SK-N-SH treated with all-trans-retinoic acid at 6 μM for 48 hours (cell line): ENCODE measurements at regions not wholly inside any gene's neighbourhood (a gene's known extent, or its start where the extent isn't known, plus 50 kb on each side); places are given as distances from the start of the nearest gene placed in this dataset.

ENCODE experiments used
- ATAC-seq: fragments of 200-7000 bp; cut with Tn5 transposase; 3 replicates; pipeline ENCODE4 v1.9.1; 2020; ENCODE audit warnings: mild to moderate bottlenecking, moderate library complexity
- ARNTL ChIP-seq: fragments of 450-650 bp; formaldehyde crosslinking; IDR thresholded peaks from 2 replicates; pipeline ENCODE4 v1.5.0; 2020; ENCODE audit warnings: low read depth, mild to moderate bottlenecking, moderate library complexity, borderline replicate concordance
- BACH2 ChIP-seq: fragments of 250-450 bp; sonication (Bioruptor Pico); IDR thresholded peaks from 2 replicates; pipeline ENCODE4 v1.9.0; 2021; ENCODE audit warnings: mild to moderate bottlenecking, borderline replicate concordance
- CSDC2 ChIP-seq: fragments of 250-450 bp; sonication (Bioruptor Pico); IDR thresholded peaks from 2 replicates; pipeline ENCODE4 v1.5.0; 2020; ENCODE audit warnings: mild to moderate bottlenecking, moderate library complexity
- GLIS3 ChIP-seq: fragments of 250-450 bp; sonication (Bioruptor Pico); IDR thresholded peaks from 2 replicates; pipeline ENCODE4 v1.5.0; 2020; ENCODE audit warnings: mild to moderate bottlenecking, moderate library complexity
- ISL1 ChIP-seq: fragments of 250-450 bp; sonication (Bioruptor Pico); IDR thresholded peaks from 2 replicates; pipeline ENCODE4 v2.1.2; 2022; ENCODE audit warnings: mild to moderate bottlenecking, moderate library complexity
- OSR1 ChIP-seq: fragments of 250-450 bp; sonication (Bioruptor Pico); IDR thresholded peaks from 2 replicates; pipeline ENCODE4 v1.8.0; 2022; ENCODE audit warnings: moderate library complexity, mild to moderate bottlenecking, inconsistent platforms
- PPARA ChIP-seq: fragments of 250-450 bp; sonication (Bioruptor Pico); IDR thresholded peaks from 2 replicates; pipeline ENCODE4 v1.5.0; 2020; ENCODE audit warnings: mild to moderate bottlenecking, borderline replicate concordance
- RARB ChIP-seq: fragments of 250-450 bp; sonication (Bioruptor Pico); IDR thresholded peaks from 2 replicates; pipeline ENCODE4 v1.8.0; 2021; ENCODE audit warnings: mild to moderate bottlenecking, moderate library complexity
- SNAI2 ChIP-seq: fragments of 250-450 bp; sonication (Bioruptor Pico); IDR thresholded peaks from 2 replicates; pipeline ENCODE4 v1.5.0; 2020; ENCODE audit warnings: mild to moderate bottlenecking, moderate library complexity
- TCF4 ChIP-seq: fragments of 250-450 bp; sonication (Bioruptor Pico); IDR thresholded peaks from 2 replicates; pipeline ENCODE4 v1.8.0; 2021; ENCODE audit warnings: mild to moderate bottlenecking, moderate library complexity, borderline replicate concordance
- TOX ChIP-seq: fragments of 250-450 bp; sonication (Bioruptor Pico); IDR thresholded peaks from 2 replicates; pipeline ENCODE4 v1.8.0; 2021; ENCODE audit warnings: mild to moderate bottlenecking, moderate library complexity, borderline replicate concordance
- ZFP3 ChIP-seq: fragments of 250-450 bp; sonication (Bioruptor Pico); IDR thresholded peaks from 2 replicates; pipeline ENCODE4 v1.5.0; 2020; ENCODE audit warnings: mild to moderate bottlenecking, moderate library complexity
- ZFP30 ChIP-seq: fragments of 450-650 bp; formaldehyde crosslinking; IDR thresholded peaks from 2 replicates; pipeline ENCODE4 v1.5.0; 2022; ENCODE audit warnings: mild to moderate bottlenecking, moderate library complexity
- ZNF565 ChIP-seq: fragments of 450-650 bp; formaldehyde crosslinking; conservative IDR thresholded peaks from 2 replicates; pipeline ENCODE4 v1.5.0; 2020; ENCODE audit warnings: low read depth, mild to moderate bottlenecking, moderate library complexity
- ZNF70 ChIP-seq: fragments of 450-650 bp; formaldehyde crosslinking; IDR thresholded peaks from 2 replicates; pipeline ENCODE4 v1.5.0; 2020; ENCODE audit warnings: mild to moderate bottlenecking, moderate library complexity
- ZNF8 ChIP-seq: fragments of 450-650 bp; formaldehyde crosslinking; IDR thresholded peaks from 2 replicates; pipeline ENCODE4 v1.5.0; 2020; ENCODE audit warnings: mild to moderate bottlenecking, moderate library complexity
- TF ChIP-seq, protein P1 (sequence below): fragments of 250-450 bp; sonication (Bioruptor Pico); IDR thresholded peaks from 2 replicates; pipeline ENCODE4 v1.5.1; 2020; ENCODE audit warnings: low read depth, mild to moderate bottlenecking, moderate library complexity
- TF ChIP-seq, protein P2 (sequence below): fragments of 250-450 bp; sonication (Bioruptor Pico); IDR thresholded peaks from 2 replicates; pipeline ENCODE4 v1.5.1; 2021; ENCODE audit warnings: mild to moderate bottlenecking, moderate library complexity
- TF ChIP-seq, protein P3 (sequence below): fragments of 250-450 bp; sonication (Bioruptor Pico); IDR thresholded peaks from 2 replicates; pipeline ENCODE4 v1.5.0; 2020; ENCODE audit warnings: mild to moderate bottlenecking, moderate library complexity
- TF ChIP-seq, protein P4 (sequence below): fragments of 250-450 bp; sonication (Bioruptor Pico); IDR thresholded peaks from 2 replicates; pipeline ENCODE4 v1.8.0; 2020; ENCODE audit warnings: mild to moderate bottlenecking, moderate library complexity, borderline replicate concordance
- TF ChIP-seq, protein P5 (sequence below): fragments of 250-450 bp; sonication (Bioruptor Pico); IDR thresholded peaks from 2 replicates; pipeline ENCODE4 v1.8.0; 2021; ENCODE audit warnings: low read depth, mild to moderate bottlenecking, moderate library complexity, borderline replicate concordance

DNA sequence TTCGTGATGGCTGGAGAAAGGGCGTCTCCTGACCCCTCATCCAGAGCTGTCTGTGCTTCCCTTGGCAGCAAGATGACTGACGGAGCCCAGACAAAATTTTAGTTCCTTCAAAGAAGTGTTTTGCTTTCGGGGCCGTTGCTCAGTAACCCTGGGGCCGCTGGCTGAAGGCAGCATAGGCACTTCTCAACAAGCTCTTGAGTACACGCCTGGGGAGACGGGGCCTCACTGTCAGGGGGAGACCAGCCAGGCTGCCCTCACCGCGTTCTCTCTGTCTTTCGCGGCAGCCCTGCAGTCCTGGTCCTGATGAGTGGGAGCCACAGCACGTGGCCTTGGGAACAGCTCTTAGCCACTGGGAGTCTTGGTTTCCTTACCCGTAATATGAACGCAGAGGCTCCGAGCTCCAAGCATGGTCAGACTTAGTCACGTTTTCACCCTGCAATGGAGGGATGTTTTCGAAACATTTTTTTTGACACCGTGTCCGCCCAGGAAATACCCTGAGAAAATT, 86.0 kb downstream of the IRF8 start (continued):
- TF ChIP-seq, protein P1, sequence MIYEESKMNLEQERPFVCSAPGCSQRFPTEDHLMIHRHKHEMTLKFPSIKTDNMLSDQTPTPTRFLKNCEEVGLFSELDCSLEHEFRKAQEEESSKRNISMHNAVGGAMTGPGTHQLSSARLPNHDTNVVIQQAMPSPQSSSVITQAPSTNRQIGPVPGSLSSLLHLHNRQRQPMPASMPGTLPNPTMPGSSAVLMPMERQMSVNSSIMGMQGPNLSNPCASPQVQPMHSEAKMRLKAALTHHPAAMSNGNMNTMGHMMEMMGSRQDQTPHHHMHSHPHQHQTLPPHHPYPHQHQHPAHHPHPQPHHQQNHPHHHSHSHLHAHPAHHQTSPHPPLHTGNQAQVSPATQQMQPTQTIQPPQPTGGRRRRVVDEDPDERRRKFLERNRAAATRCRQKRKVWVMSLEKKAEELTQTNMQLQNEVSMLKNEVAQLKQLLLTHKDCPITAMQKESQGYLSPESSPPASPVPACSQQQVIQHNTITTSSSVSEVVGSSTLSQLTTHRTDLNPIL (CRISPR knock-in tag) = no peak
- TF ChIP-seq RARB = no peak
- no peak for TF ChIP-seq ZNF8 (CRISPR knock-in tag)
- TF ChIP-seq, protein P2, sequence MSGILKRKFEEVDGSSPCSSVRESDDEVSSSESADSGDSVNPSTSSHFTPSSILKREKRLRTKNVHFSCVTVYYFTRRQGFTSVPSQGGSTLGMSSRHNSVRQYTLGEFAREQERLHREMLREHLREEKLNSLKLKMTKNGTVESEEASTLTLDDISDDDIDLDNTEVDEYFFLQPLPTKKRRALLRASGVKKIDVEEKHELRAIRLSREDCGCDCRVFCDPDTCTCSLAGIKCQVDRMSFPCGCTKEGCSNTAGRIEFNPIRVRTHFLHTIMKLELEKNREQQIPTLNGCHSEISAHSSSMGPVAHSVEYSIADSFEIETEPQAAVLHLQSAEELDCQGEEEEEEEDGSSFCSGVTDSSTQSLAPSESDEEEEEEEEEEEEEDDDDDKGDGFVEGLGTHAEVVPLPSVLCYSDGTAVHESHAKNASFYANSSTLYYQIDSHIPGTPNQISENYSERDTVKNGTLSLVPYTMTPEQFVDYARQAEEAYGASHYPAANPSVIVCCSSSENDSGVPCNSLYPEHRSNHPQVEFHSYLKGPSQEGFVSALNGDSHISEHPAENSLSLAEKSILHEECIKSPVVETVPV (CRISPR knock-in tag) = no peak
- no peak for TF ChIP-seq CSDC2 (CRISPR knock-in tag)
- TF ChIP-seq, all 23 proteins: peak for 0

DNA sequence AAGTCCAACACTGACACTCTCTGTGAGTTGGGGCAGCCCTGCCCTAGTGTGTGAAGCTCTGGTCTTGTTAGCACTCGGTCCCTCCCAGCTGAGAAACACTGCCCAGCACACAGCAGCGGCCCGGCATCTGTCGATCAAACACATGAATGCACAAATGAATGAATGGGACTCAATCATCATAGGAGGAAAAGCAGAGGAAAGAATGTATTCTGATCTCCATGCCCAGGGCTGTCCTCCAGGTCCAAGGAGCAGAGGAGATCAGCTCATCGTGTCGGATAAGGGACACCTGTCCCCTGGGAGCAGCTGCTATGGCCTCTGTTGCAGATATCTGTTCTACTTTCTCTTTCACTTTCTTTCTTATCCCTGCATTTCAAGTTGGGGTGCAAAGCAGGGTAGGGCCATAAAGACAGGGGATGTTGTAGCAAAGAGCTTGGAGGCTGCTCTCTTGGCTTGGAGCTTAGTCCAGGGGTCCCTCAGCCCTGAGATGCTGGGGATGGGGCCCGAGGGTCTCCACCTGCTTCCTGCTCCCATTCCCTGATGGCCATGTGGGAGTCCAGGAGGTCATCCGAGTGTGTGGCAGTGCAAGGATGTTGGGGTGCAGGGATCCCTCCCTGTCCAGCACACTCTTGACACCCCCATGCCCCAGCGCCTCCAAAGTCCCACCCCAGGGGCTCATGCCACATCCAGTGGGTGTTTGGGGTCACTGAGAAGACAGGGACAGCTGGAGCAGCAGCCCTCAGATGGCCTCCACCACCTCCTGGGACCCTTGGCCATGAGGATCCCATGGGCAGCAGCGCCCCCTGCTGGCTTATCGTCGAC, 88.2 kb downstream of the IRF8 start:
- TF ChIP-seq, protein P2 (CRISPR knock-in tag) = no peak
- TF ChIP-seq ZFP30 (CRISPR knock-in tag) (no peak), ARNTL (CRISPR knock-in tag) (no peak), CSDC2 (CRISPR knock-in tag) (no peak), ZNF565 (CRISPR knock-in tag) (no peak), TCF4 (CRISPR knock-in tag) (no peak), PPARA (no peak), SNAI2 (CRISPR knock-in tag) (no peak)
- TF ChIP-seq, protein P3, sequence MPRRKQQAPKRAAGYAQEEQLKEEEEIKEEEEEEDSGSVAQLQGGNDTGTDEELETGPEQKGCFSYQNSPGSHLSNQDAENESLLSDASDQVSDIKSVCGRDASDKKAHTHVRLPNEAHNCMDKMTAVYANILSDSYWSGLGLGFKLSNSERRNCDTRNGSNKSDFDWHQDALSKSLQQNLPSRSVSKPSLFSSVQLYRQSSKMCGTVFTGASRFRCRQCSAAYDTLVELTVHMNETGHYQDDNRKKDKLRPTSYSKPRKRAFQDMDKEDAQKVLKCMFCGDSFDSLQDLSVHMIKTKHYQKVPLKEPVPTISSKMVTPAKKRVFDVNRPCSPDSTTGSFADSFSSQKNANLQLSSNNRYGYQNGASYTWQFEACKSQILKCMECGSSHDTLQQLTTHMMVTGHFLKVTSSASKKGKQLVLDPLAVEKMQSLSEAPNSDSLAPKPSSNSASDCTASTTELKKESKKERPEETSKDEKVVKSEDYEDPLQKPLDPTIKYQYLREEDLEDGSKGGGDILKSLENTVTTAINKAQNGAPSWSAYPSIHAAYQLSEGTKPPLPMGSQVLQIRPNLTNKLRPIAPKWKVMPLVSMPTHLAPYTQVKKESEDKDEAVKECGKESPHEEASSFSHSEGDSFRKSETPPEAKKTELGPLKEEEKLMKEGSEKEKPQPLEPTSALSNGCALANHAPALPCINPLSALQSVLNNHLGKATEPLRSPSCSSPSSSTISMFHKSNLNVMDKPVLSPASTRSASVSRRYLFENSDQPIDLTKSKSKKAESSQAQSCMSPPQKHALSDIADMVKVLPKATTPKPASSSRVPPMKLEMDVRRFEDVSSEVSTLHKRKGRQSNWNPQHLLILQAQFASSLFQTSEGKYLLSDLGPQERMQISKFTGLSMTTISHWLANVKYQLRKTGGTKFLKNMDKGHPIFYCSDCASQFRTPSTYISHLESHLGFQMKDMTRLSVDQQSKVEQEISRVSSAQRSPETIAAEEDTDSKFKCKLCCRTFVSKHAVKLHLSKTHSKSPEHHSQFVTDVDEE (CRISPR knock-in tag) = no peak
- TF ChIP-seq, protein P4, sequence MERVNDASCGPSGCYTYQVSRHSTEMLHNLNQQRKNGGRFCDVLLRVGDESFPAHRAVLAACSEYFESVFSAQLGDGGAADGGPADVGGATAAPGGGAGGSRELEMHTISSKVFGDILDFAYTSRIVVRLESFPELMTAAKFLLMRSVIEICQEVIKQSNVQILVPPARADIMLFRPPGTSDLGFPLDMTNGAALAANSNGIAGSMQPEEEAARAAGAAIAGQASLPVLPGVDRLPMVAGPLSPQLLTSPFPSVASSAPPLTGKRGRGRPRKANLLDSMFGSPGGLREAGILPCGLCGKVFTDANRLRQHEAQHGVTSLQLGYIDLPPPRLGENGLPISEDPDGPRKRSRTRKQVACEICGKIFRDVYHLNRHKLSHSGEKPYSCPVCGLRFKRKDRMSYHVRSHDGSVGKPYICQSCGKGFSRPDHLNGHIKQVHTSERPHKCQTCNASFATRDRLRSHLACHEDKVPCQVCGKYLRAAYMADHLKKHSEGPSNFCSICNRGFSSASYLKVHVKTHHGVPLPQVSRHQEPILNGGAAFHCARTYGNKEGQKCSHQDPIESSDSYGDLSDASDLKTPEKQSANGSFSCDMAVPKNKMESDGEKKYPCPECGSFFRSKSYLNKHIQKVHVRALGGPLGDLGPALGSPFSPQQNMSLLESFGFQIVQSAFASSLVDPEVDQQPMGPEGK (CRISPR knock-in tag) = no peak
- ATAC-seq = peak; percentile 32; the same call in 2 of the 3 replicates

DNA sequence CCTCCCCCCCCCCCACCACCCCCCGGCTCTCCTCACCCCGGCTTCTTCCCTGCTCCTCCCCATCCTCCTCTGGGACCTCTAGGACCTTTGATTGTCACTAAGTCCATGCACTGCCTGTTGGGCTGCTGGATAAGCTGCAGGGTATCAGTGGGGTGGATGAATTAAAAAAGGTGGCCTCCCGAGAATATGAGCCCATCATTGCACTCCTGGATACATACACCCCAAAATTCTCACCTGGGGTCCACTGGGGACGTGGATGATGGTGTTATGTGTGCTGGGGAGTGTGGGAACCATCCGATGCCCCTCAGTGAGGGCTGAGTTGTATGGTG, 88.8 kb downstream of the IRF8 start:
- ATAC-seq = no peak; the same call in 2 of the 3 replicates
- TF ChIP-seq ZNF8 (CRISPR knock-in tag) = no peak
- TF ChIP-seq ISL1 = no peak
- TF ChIP-seq CSDC2 (CRISPR knock-in tag) = no peak
- no peak for TF ChIP-seq OSR1
- no peak for TF ChIP-seq TCF4 (CRISPR knock-in tag)

DNA sequence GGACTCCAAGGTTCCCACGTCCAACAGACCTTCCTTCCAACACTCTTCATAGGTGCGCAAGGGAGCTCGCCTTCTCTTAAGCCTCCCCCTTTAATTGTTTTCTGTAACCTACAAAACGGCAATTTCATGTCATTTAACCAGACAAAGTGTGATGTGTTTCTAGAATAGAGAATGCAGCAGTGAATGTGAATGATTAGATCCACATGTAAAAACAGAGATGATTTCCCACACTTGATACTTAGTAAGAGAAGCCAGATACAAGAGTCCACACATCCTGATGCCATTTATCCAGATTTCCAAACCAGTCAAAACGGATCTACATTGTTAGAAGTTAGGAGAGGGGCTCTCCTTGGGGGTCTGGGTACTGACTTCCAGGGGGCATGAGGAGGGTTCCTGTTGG, 89.3 kb downstream of the IRF8 start:
- ATAC-seq = no peak
- TF ChIP-seq TCF4 (CRISPR knock-in tag) (no peak), PPARA (no peak), BACH2 (CRISPR knock-in tag) (no peak), TOX (CRISPR knock-in tag) (no peak), ISL1 (no peak), GLIS3 (no peak), RARB (no peak), ZNF70 (CRISPR knock-in tag) (no peak), CSDC2 (CRISPR knock-in tag) (no peak), ZFP3 (CRISPR knock-in tag) (no peak)
- TF ChIP-seq, protein P1 (CRISPR knock-in tag) = no peak
- TF ChIP-seq, protein P5, sequence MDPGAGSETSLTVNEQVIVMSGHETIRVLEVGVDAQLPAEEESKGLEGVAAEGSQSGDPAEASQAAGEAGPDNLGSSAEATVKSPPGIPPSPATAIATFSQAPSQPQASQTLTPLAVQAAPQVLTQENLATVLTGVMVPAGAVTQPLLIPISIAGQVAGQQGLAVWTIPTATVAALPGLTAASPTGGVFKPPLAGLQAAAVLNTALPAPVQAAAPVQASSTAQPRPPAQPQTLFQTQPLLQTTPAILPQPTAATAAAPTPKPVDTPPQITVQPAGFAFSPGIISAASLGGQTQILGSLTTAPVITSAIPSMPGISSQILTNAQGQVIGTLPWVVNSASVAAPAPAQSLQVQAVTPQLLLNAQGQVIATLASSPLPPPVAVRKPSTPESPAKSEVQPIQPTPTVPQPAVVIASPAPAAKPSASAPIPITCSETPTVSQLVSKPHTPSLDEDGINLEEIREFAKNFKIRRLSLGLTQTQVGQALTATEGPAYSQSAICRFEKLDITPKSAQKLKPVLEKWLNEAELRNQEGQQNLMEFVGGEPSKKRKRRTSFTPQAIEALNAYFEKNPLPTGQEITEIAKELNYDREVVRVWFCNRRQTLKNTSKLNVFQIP (CRISPR knock-in tag) = no peak
